SK-N-SH (cell line): ENCODE measurements at regions not wholly inside any gene's neighbourhood (a gene's known extent, or its start where the extent isn't known, plus 50 kb on each side); places are given as distances from the start of the nearest gene placed in this dataset.
"Not testable (repeated sequence)": the region's sequence is repeated elsewhere in the genome, so short reads cannot be mapped to it uniquely, and the experiment has no call there.

Source experiments
- CTCF ChIP-seq: fragments of 200-600 bp; sonication (generic); IDR thresholded peaks from 2 replicates; pipeline ENCODE4 v1.6.1; 2017; ENCODE audit warnings: antibody characterized with exemption, mild to moderate bottlenecking, moderate library complexity
- EP300 ChIP-seq, 2 experiments: IDR thresholded peaks; 2 replicates each; pipeline versions ENCODE4 v1.4.0 to v1.6.1; 2012; ENCODE audit warnings: borderline replicate concordance in 1 of 2, low read depth in 1 of 2, low read length in 1 of 2
- FOSL2 ChIP-seq: IDR thresholded peaks from 2 replicates; pipeline ENCODE4 v1.4.0; 2012; ENCODE audit warnings: low read depth, mild to moderate bottlenecking, moderate library complexity, borderline replicate concordance
- FOXM1 ChIP-seq: IDR thresholded peaks from 2 replicates; pipeline ENCODE4 v1.4.0; 2012; ENCODE audit warnings: low read depth, mild to moderate bottlenecking
- GABPA ChIP-seq: IDR thresholded peaks from 2 replicates; pipeline ENCODE4 v1.4.0; 2012; ENCODE audit warnings: low read depth, mild to moderate bottlenecking
- IRF3 ChIP-seq: fragments of 150-350 bp; IDR thresholded peaks from 2 replicates; pipeline ENCODE4 v1.6.1; 2016; ENCODE audit warnings: mild to moderate bottlenecking, low read depth, low read length
- JUND ChIP-seq: IDR thresholded peaks from 2 replicates; pipeline ENCODE4 v1.4.0; 2012
- POLR2AphosphoS5 ChIP-seq: IDR thresholded peaks from 2 replicates; pipeline ENCODE4 v1.6.1; 2012; ENCODE audit warnings: low read depth, low read length
- RAD21 ChIP-seq: IDR thresholded peaks from 2 replicates; pipeline ENCODE4 v1.6.1; 2012; ENCODE audit warnings: mild to moderate bottlenecking, low read length
- RCOR1 ChIP-seq: fragments of 150-350 bp; IDR thresholded peaks from 2 replicates; pipeline ENCODE4 v1.6.1; 2017; ENCODE audit warnings: antibody characterized with exemption, low read length
- REST ChIP-seq: IDR thresholded peaks from 2 replicates; pipeline ENCODE4 v1.6.1; 2012; ENCODE audit warnings: mild to moderate bottlenecking, low read depth, low read length, moderate library complexity
- SIN3A ChIP-seq: IDR thresholded peaks from 2 replicates; pipeline ENCODE4 v1.6.1; 2012; ENCODE audit warnings: low read depth, mild to moderate bottlenecking, low read length, moderate library complexity, borderline replicate concordance
- SMC3 ChIP-seq: IDR thresholded peaks from 2 replicates; pipeline ENCODE4 v1.6.1; 2012; ENCODE audit warnings: low read depth, low read length, improper control_type of control experiment

- TF ChIP-seq EP300 (IDR thresholded peaks at IDR 0.05; ENCODE audit: borderline replicate concordance in 1 of 2, low read depth in 1 of 2, low read length in 1 of 2); CTCF; SIN3A; RCOR1; FOSL2; REST; GABPA; FOXM1; JUND; POLR2AphosphoS5; SMC3; RAD21; IRF3: not testable (repeated sequence)
Measured at GRCh38 chr2:48201435-48201834, 113.0 kb upstream of the FOXN2 start.
